H7 (cell line): ENCODE measurements at regions not wholly inside any gene's neighbourhood (a gene's known extent, or its start where the extent isn't known, plus 50 kb on each side); places are given as distances from the start of the nearest gene placed in this dataset.

Experiments used
- DNase-seq: peaks from one replicate; pipeline ENCODE4 v3.0.0; 2012
- H3K27me3 ChIP-seq: 2 replicates; pipeline ENCODE4 v1.6.0; 2011; ENCODE audit warnings: mild to moderate bottlenecking, low read length; ENCODE audit not compliant: control insufficient read depth, insufficient read depth
- H3K36me3 ChIP-seq: replicated peaks from 2 replicates; pipeline ENCODE4 v1.5.1; 2011; ENCODE audit warnings: low read length; ENCODE audit not compliant: control insufficient read depth, insufficient read depth
- H3K4me3 ChIP-seq: 2 replicates; pipeline ENCODE4 v1.5.1; 2011; ENCODE audit warnings: low read depth, mild to moderate bottlenecking, control low read depth, low read length, moderate library complexity; ENCODE audit not compliant: insufficient read depth

GRCh38 chr13:34340534-34340933 is 522.6 kb downstream of the RFC3 start:
- Histone ChIP-seq H3K4me3 (no peak overlapping the region), H3K27me3 (no peaks in the 10 kb centered on the region)

GRCh38 chr13:34343413-34343940 is 525.5 kb downstream of the RFC3 start:
- no peaks in the 10 kb centered on the region for H3K27me3 ChIP-seq
- no peaks in the 10 kb centered on the region for H3K36me3 ChIP-seq
- H3K4me3 ChIP-seq = no peak overlapping the region
- no peak for DNase-seq

More at GRCh38 chr13:34340534-34340933, 522.6 kb downstream of the RFC3 start:
- no peak for DNase-seq
- no peaks in the 10 kb centered on the region for H3K36me3 ChIP-seq

GRCh38 chr13:34344816-34345215 is 526.9 kb downstream of the RFC3 start:
- DNase-seq = no peak
- H3K4me3 ChIP-seq = no peak overlapping the region
- H3K36me3 ChIP-seq = no peaks in the 10 kb centered on the region
- H3K27me3 ChIP-seq = no peaks in the 10 kb centered on the region

- DNase-seq = no peak
- H3K4me3 ChIP-seq = no peak overlapping the region
- no peaks in the 10 kb centered on the region for H3K27me3 ChIP-seq
- no peaks in the 10 kb centered on the region for H3K36me3 ChIP-seq
Measured at GRCh38 chr13:34345258-34345965, 527.5 kb downstream of the RFC3 start.

GRCh38 chr13:34346626-34347025 is 528.7 kb downstream of the RFC3 start:
- no peaks in the 10 kb centered on the region for H3K27me3 ChIP-seq
- no peak overlapping the region for H3K4me3 ChIP-seq
- no peak for DNase-seq
- H3K36me3 ChIP-seq = no peaks in the 10 kb centered on the region

GRCh38 chr13:34347784-34348573 is 530.0 kb downstream of the RFC3 start:
- no peaks in the 10 kb centered on the region for H3K36me3 ChIP-seq
- H3K4me3 ChIP-seq = no peak overlapping the region
- H3K27me3 ChIP-seq = no peaks in the 10 kb centered on the region
- DNase-seq = no peak

GRCh38 chr13:34349091-34349722 is 531.3 kb downstream of the RFC3 start:
- DNase-seq = no peak
- no peaks in the 10 kb centered on the region for H3K27me3 ChIP-seq
- H3K4me3 ChIP-seq = no peak overlapping the region
- no peaks in the 10 kb centered on the region for H3K36me3 ChIP-seq

- Histone ChIP-seq H3K27me3 (no peaks in the 10 kb centered on the region), H3K36me3 (no peaks in the 10 kb centered on the region)
Measured at GRCh38 chr13:34350671-34351070, 532.7 kb downstream of the RFC3 start.

GRCh38 chr13:34351134-34351533 is 533.2 kb downstream of the RFC3 start:
- no peak for DNase-seq
- Histone ChIP-seq H3K4me3 (no peak overlapping the region), H3K36me3 (no peaks in the 10 kb centered on the region), H3K27me3 (no peaks in the 10 kb centered on the region)

More at GRCh38 chr13:34350671-34351070, 532.7 kb downstream of the RFC3 start:
- no peak overlapping the region for H3K4me3 ChIP-seq
- DNase-seq = no peak

- Histone ChIP-seq H3K27me3 (no peaks in the 10 kb centered on the region), H3K36me3 (no peaks in the 10 kb centered on the region), H3K4me3 (no peak overlapping the region)
- no peak for DNase-seq
Measured at GRCh38 chr13:34352958-34353357, 535.0 kb downstream of the RFC3 start.

GRCh38 chr13:34356686-34357434 is 538.9 kb downstream of the RFC3 start:
- no peak for DNase-seq
- H3K4me3 ChIP-seq = no peak overlapping the region
- no peaks in the 10 kb centered on the region for H3K27me3 ChIP-seq

GRCh38 chr13:34357435-34358232 is 539.7 kb downstream of the RFC3 start:
- H3K36me3 ChIP-seq = no peaks in the 10 kb centered on the region
- DNase-seq = no peak
- no peak overlapping the region for H3K4me3 ChIP-seq
- H3K27me3 ChIP-seq = no peaks in the 10 kb centered on the region

More at GRCh38 chr13:34356686-34357434, 538.9 kb downstream of the RFC3 start:
- H3K36me3 ChIP-seq = no peaks in the 10 kb centered on the region

GRCh38 chr13:34358811-34359513 is 541.0 kb downstream of the RFC3 start:
- H3K36me3 ChIP-seq = no peaks in the 10 kb centered on the region
- no peaks in the 10 kb centered on the region for H3K27me3 ChIP-seq
- no peak for DNase-seq
- H3K4me3 ChIP-seq = no peak overlapping the region
